Loucy (cell line): ENCODE measurements at regions not wholly inside any gene's neighbourhood (a gene's known extent, or its start where the extent isn't known, plus 50 kb on each side); places are given as distances from the start of the nearest gene placed in this dataset.
"Not testable (repeated sequence)": the region's sequence is repeated elsewhere in the genome, so short reads cannot be mapped to it uniquely, and the experiment has no call there.

Experiments
- H2AFZ ChIP-seq: fragments of 200-600 bp; sonication (generic); 2 replicates; pipeline ENCODE4 v1.6.0; 2016; ENCODE audit warnings: antibody characterized with exemption, mild to moderate bottlenecking, low read length, moderate library complexity
- H3F3A ChIP-seq: fragments of 200-600 bp; 2 replicates; pipeline ENCODE4 v1.6.0; 2016; ENCODE audit warnings: antibody characterized with exemption, low read depth, mild to moderate bottlenecking
- H3K27me3 ChIP-seq: fragments of 200-600 bp; sonication (generic); 2 replicates; pipeline ENCODE4 v1.6.1; 2014; ENCODE audit warnings: low read length, mild to moderate bottlenecking; ENCODE audit not compliant: insufficient read depth, poor library complexity, severe bottlenecking
- H3K36me3 ChIP-seq: fragments of 200-600 bp; sonication (generic); 2 replicates; pipeline ENCODE4 v1.6.1; 2016; ENCODE audit warnings: low read length; ENCODE audit not compliant: insufficient read depth
- H3K4me1 ChIP-seq: fragments of 200-600 bp; sonication (generic); 2 replicates; pipeline ENCODE4 v1.5.1; 2014; ENCODE audit warnings: low read length, mild to moderate bottlenecking; ENCODE audit not compliant: insufficient read depth, poor library complexity, severe bottlenecking
- H3K4me2 ChIP-seq: fragments of 200-600 bp; sonication (generic); 2 replicates; pipeline ENCODE4 v1.6.0; 2014; ENCODE audit warnings: antibody characterized with exemption, low read length, low read depth, mild to moderate bottlenecking; ENCODE audit not compliant: poor library complexity, severe bottlenecking
- H3K4me3 ChIP-seq: fragments of 200-600 bp; sonication (generic); 2 replicates; pipeline ENCODE4 v1.5.1; 2014; ENCODE audit warnings: low read length, mild to moderate bottlenecking, mixed read lengths; ENCODE audit not compliant: poor library complexity, severe bottlenecking
- H3K79me2 ChIP-seq: fragments of 200-600 bp; sonication (generic); 2 replicates; pipeline ENCODE4 v1.6.1; 2014; ENCODE audit warnings: low read length; ENCODE audit not compliant: insufficient read depth
- H3K9ac ChIP-seq: fragments of 200-600 bp; sonication (generic); 2 replicates; pipeline ENCODE4 v1.6.0; 2014; ENCODE audit warnings: mild to moderate bottlenecking, low read depth, low read length, moderate library complexity; ENCODE audit not compliant: poor library complexity, severe bottlenecking
- H3K9me2 ChIP-seq: fragments of 200-600 bp; sonication (generic); replicated peaks from 2 replicates; pipeline ENCODE4 v1.6.1; 2016; ENCODE audit warnings: low read depth, low read length, mixed read lengths
- H3K9me3 ChIP-seq: fragments of 200-600 bp; sonication (generic); 2 replicates; pipeline ENCODE4 v1.6.1; 2014; ENCODE audit warnings: mild to moderate bottlenecking, antibody characterized with exemption, low read length, low read depth; ENCODE audit not compliant: insufficient read depth
- H4K20me1 ChIP-seq: fragments of 200-600 bp; sonication (generic); 2 replicates; pipeline ENCODE4 v1.6.0; 2014; ENCODE audit warnings: antibody characterized with exemption, low read length, mild to moderate bottlenecking; ENCODE audit not compliant: insufficient read depth, poor library complexity, severe bottlenecking
- CTCF ChIP-seq: fragments of 200-600 bp; sonication (generic); conservative IDR thresholded peaks from 2 replicates; pipeline ENCODE4 v1.5.1; 2014; ENCODE audit warnings: mild to moderate bottlenecking, antibody characterized with exemption, low read length
- EZH2phosphoT487 ChIP-seq: fragments of 200-600 bp; IDR thresholded peaks from 2 replicates; pipeline ENCODE4 v1.6.1; 2018; ENCODE audit warnings: antibody characterized with exemption, mild to moderate bottlenecking, moderate library complexity, borderline replicate concordance

GRCh38 chr13:54078271-54078870 lies 1049.8 kb downstream of the OLFM4 start:
- Histone ChIP-seq H3F3A (no peaks in the 10 kb centered on the region), H3K4me2 (no peak overlapping the region), H3K27me3 (no peaks in the 10 kb centered on the region), H3K9ac (no peak overlapping the region), H3K4me3 (no peak overlapping the region), H2AFZ (no peak overlapping the region), H4K20me1 (no peaks in the 10 kb centered on the region), H3K9me3 (no peaks in the 10 kb centered on the region), H3K9me2 (no peaks in the 10 kb centered on the region), H3K36me3 (no peaks in the 10 kb centered on the region), H3K4me1 (no peaks in the 10 kb centered on the region), H3K79me2 (no peaks in the 10 kb centered on the region)
- TF ChIP-seq EZH2phosphoT487 (no peak), CTCF (no peak)

GRCh38 chr13:54082309-54082708 lies 1053.7 kb downstream of the OLFM4 start:
- not testable (repeated sequence) for H3K4me2 ChIP-seq, H3K9me3 ChIP-seq, H3K4me1 ChIP-seq, H2AFZ ChIP-seq, H3K27me3 ChIP-seq, H4K20me1 ChIP-seq, H3K9me2 ChIP-seq, H3K9ac ChIP-seq, H3K79me2 ChIP-seq, H3K4me3 ChIP-seq, H3K36me3 ChIP-seq, H3F3A ChIP-seq

GRCh38 chr13:54091884-54092283 lies 1063.3 kb downstream of the OLFM4 start:
- Histone ChIP-seq H4K20me1 (no peaks in the 10 kb centered on the region), H2AFZ (no peak overlapping the region), H3K9ac (no peak overlapping the region), H3K4me2 (no peak overlapping the region), H3K27me3 (no peaks in the 10 kb centered on the region), H3F3A (no peaks in the 10 kb centered on the region), H3K36me3 (no peaks in the 10 kb centered on the region), H3K4me3 (no peak overlapping the region), H3K4me1 (no peaks in the 10 kb centered on the region), H3K9me2 (no peaks in the 10 kb centered on the region), H3K79me2 (no peaks in the 10 kb centered on the region), H3K9me3 (no peaks in the 10 kb centered on the region)
- TF ChIP-seq CTCF (no peak), EZH2phosphoT487 (no peak)

- H3K79me2 ChIP-seq, result no peaks in the 10 kb centered on the region
Observed at GRCh38 chr13:54092686-54093085, 1064.1 kb downstream of the OLFM4 start.

More at GRCh38 chr13:54092686-54093085, 1064.1 kb downstream of the OLFM4 start:
- no peaks in the 10 kb centered on the region for H3K36me3 ChIP-seq
- no peak overlapping the region for H3K4me2 ChIP-seq
- H3K9me2 ChIP-seq, result no peaks in the 10 kb centered on the region
- H3F3A ChIP-seq, result no peaks in the 10 kb centered on the region
- H3K9me3 ChIP-seq, result no peaks in the 10 kb centered on the region
- H3K4me1 ChIP-seq, result no peaks in the 10 kb centered on the region
- H2AFZ ChIP-seq, result no peak overlapping the region
- H3K27me3 ChIP-seq, result no peaks in the 10 kb centered on the region
- no peak for TF ChIP-seq EZH2phosphoT487
- no peak for TF ChIP-seq CTCF
- no peaks in the 10 kb centered on the region for H4K20me1 ChIP-seq
- no peak overlapping the region for H3K9ac ChIP-seq
- H3K4me3 ChIP-seq, result no peak overlapping the region
